GM19455 (cell line): ENCODE measurements at regions not wholly inside any gene's neighbourhood (a gene's known extent, or its start where the extent isn't known, plus 50 kb on each side); places are given as distances from the start of the nearest gene placed in this dataset.
"Not testable (repeated sequence)": the region's sequence is repeated elsewhere in the genome, so short reads cannot be mapped to it uniquely, and the experiment has no call there.

ENCODE experiments used
- ATAC-seq: cut with Tn5 transposase; IDR thresholded peaks from one replicate; pipeline ENCODE4 v1.9.1; 2021; ENCODE audit not compliant: unreplicated experiment

GRCh38 chr5:177863822-177864446, 81.2 kb upstream of the FAM153A start:
- not testable (repeated sequence) for ATAC-seq

- ATAC-seq: not testable (repeated sequence)
Measured at GRCh38 chr5:177857642-177858200, 75.0 kb upstream of the FAM153A start.

- not testable (repeated sequence) for ATAC-seq
Measured at GRCh38 chr5:177856474-177856873, 73.8 kb upstream of the FAM153A start.

- not testable (repeated sequence) for ATAC-seq
Measured at GRCh38 chr5:177847914-177848313, 65.2 kb upstream of the FAM153A start.

- ATAC-seq: not testable (repeated sequence)
Measured at GRCh38 chr5:177846598-177846997, 63.9 kb upstream of the FAM153A start.

- ATAC-seq: not testable (repeated sequence)
Measured at GRCh38 chr5:177845906-177846305, 63.2 kb upstream of the FAM153A start.

GRCh38 chr5:177836191-177836590, 53.5 kb upstream of the FAM153A start:
- ATAC-seq: not testable (repeated sequence)
